Urinary bladder (tissue), 3 donors: ENCODE measurements at regions not wholly inside any gene's neighbourhood (a gene's known extent, or its start where the extent isn't known, plus 50 kb on each side); places are given as distances from the start of the nearest gene placed in this dataset.

Experiments used
- DNase-seq: peaks from one replicate; pipeline ENCODE4 v3.0.0-alpha.2; 2015; ENCODE audit errors: extremely low spot score
- H3K27ac ChIP-seq: one replicate; pipeline ENCODE4 v1.5.1; 2013; ENCODE audit warnings: low read depth, mild to moderate bottlenecking, moderate library complexity
- H3K36me3 ChIP-seq: one replicate; pipeline ENCODE4 v1.6.1; 2013; ENCODE audit warnings: mild to moderate bottlenecking, moderate library complexity; ENCODE audit not compliant: insufficient read depth
- H3K4me1 ChIP-seq: one replicate; pipeline ENCODE4 v1.6.1; 2013; ENCODE audit warnings: mild to moderate bottlenecking, moderate library complexity; ENCODE audit not compliant: insufficient read depth
- H3K4me3 ChIP-seq: one replicate; pipeline ENCODE4 v1.5.1; 2013; ENCODE audit warnings: low read depth, low read length
- WGBS: extraction: QIAGEN DNeasy Blood & Tissue Kit; methylation state at CpG from one replicate; pipeline ENCODE4 v1.1.7; 2013; 5-methylcytosine and 5-hydroxymethylcytosine counted together
- donor health status: healthy with polysubstance abuse.
- donor health status: healthy.

DNA sequence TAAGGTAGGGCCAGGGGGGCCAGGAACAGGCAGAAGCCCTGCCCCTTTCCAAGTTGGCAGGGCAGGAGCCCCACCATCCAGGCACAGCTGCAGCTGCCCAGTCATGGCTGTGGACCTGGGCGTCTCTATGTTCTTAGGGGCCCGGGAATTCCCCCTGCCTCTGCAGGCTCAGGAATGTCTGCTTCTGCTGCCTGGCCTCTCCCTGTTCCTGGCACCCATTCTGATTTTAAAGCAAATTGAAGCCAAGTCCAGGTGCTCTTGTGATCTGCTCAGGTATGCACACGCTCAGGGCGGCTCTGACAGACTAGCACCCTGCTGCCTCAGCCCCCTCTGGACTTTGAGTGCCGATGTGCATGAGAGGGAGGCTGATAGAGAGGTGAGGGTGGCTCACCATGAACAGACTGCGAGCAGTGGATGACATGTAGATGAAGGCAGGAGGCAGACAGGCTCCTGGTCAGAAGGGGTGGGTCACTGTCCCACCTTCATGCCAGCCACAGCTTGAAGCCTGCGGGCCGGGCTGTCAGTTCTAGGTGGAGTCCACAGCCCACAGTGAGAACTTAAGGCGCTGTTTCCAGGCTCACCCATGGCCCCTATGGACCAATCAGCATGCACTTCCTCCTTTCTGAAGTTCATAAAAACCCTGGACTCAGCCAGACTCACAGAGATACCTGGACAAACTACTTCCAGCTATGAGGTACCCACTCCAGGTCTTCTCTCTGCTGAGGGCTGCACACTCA is 747.8 kb upstream of the GBE1 start:
- H3K4me3 ChIP-seq: no peak overlapping the region
- 93% methylated on average over 9 of the region's 9 CpGs for WGBS
- no peaks in the 10 kb centered on the region for H3K36me3 ChIP-seq
- DNase-seq: no peak
- H3K27ac ChIP-seq: no peak overlapping the region
- no peaks in the 10 kb centered on the region for H3K4me1 ChIP-seq

DNA sequence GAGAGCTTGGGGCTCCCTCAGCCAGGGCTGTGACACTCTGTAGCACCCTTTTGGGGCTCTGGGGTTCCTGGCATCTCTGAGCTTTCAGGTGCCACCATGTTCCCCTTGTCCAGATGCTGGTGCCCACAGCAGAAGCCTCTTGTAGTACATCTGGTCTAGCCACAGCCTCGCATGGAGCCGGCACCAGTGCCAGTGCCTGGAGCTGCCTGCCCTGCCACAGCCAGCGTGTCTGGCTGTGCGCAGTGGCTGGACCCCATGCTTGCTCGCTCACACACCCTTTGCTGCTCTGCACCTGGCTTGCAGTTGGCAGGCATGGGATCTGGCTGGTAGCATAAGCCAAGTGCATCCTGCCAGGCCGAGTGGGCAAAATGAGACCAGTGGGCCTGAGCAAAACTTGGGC is 744.8 kb upstream of the GBE1 start:
- no peak overlapping the region for H3K4me3 ChIP-seq
- no peak overlapping the region for H3K27ac ChIP-seq
- no peaks in the 10 kb centered on the region for H3K36me3 ChIP-seq
- H3K4me1 ChIP-seq: no peaks in the 10 kb centered on the region
- no peak for DNase-seq
- 93% methylated on average over 6 of the region's 6 CpGs for WGBS

DNA sequence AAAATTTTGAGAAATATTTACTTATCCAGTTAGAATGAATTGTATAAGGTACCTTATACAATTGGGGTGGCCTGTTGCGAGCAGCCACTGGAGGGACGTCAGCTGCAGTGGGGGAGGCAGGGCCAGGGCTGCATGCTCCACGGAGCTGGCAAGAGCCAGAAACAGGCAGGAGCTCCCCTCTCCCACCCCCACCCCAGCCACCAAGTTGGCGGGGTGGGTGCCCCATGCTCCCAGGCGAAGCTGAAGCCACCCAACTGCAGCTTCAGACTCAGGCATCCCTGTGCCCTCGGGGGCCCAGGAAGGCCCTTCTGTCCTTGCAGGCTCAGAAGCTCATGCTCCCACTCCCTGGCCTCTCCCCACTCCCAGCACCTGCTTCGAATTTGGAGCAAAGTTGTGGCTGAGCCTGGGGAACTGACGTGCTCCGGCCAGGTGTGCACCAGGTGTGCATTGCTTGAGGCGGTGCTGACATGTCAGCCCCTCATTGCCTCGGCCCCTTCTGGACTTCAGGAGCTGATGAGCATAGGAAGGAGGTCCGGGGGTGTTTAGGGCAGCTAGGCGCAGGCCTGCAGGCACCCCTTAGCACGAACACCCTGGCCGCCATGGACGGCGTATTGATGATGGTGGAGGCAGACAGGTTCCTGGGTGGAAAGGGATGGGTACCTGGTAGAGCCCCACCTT is 743.8 kb upstream of the GBE1 start:
- WGBS: 87% methylated on average over 17 of the region's 17 CpGs
- no peak overlapping the region for H3K4me3 ChIP-seq
- H3K4me1 ChIP-seq: no peaks in the 10 kb centered on the region
- H3K27ac ChIP-seq: no peak overlapping the region
- no peak for DNase-seq
- H3K36me3 ChIP-seq: no peaks in the 10 kb centered on the region

DNA sequence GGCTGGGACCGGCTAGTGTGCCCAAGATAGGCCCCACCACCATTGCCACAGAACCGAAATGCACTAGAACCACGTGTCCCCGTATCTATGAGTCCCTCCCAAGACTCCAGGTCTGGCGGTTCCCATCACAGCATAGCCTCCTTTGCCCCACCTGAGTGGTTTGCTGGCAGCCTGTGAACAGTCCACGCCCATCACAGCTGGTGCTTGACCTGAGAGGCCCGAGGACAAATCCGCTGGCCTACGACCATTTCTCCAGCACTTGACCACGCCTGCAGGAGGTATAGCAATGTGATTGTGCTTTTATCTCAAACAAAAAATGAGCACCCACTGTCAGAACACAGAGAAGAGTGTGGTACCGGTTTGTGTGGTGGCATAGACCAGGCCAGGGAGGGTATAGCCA is 736.7 kb upstream of the GBE1 start:
- 90% methylated on average over 11 of the region's 11 CpGs for WGBS
- Histone ChIP-seq H3K4me1 (no peaks in the 10 kb centered on the region), H3K27ac (no peak overlapping the region), H3K36me3 (no peaks in the 10 kb centered on the region), H3K4me3 (no peak overlapping the region)
- no peak for DNase-seq

DNA sequence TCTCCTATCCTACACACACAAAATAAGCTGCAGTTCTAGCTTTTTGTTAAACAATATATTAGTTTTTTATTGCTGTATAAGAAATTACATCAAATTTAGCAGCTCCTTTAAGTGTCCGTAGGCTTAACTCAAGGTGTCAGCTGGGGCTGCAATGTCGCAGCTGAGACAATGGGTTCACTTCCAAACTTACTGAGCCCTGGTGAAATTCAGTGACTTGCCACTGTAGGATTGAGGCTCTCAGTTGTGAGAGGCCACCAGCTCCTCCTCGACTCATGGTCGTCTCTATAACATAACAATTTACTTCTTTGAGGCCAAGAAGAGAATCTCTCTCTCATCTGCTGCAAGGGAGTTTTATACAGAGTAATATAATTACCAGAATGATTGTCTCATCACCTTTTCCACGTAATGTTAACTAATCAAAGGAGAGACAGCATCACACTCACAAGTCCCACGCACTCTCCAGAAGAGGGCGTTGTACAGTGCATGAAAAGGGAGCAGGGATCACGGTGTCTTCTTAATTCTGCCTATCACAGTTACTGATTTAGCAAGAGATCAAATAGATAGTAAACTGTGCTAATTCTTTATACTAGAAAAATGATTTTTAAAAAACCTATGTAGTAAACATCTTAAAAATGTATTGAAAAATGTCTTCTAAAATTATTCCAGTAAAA is 735.6 kb upstream of the GBE1 start:
- WGBS: 58% methylated on average over 8 of the region's 8 CpGs
- Histone ChIP-seq H3K4me1 (no peaks in the 10 kb centered on the region), H3K36me3 (no peaks in the 10 kb centered on the region), H3K27ac (no peak overlapping the region), H3K4me3 (no peak overlapping the region)
- DNase-seq: no peak

DNA sequence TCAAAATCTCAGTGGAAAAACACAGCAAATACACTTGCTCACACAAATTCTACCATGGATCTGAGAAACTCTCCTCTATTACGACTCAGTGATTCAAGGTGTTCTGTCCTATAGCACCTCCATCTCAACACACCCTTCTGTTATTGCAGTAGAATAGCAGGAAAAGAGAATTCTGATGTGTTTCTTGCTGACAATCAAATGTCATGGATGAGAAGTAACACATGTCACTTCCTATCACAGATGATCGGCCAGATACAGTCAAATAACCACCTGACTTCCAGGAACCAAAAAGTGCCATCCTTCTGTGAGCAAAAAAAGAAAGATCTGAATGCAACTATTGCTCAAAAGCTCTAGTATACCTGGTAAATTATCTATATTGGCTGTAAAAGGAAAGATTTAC is 734.2 kb upstream of the GBE1 start:
- WGBS: 74% methylated on average over 2 of the region's 2 CpGs
- no peak for DNase-seq
- Histone ChIP-seq H3K36me3 (no peaks in the 10 kb centered on the region), H3K4me3 (no peak overlapping the region), H3K27ac (no peak overlapping the region), H3K4me1 (no peaks in the 10 kb centered on the region)

DNA sequence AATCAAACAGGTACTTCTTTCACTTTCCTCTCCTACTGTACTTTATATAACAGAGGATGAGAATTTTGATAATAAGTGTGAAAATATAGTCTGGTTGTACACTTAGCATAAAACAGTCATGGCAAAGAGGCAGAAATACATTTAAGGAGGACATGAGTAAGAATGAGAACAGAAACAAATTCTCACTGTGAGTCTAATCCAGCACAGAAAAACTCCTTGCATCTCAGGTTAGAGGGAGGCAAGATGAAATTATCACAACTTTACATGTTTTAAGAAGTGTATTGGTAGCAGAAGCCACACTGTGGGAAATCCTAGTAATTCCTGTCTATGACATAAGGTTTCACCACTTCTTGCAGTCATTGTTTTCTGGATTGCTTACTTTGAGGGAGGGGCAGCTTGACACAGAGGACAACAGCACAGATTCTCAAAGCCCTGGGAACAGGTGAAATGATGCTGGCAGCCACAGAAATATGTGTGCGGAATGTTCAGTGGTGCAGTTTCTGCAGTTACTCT is 733.6 kb upstream of the GBE1 start:
- Histone ChIP-seq H3K27ac (no peak overlapping the region), H3K4me3 (no peak overlapping the region), H3K36me3 (no peaks in the 10 kb centered on the region), H3K4me1 (no peaks in the 10 kb centered on the region)
- DNase-seq: no peak
- 95% methylated on average over 1 of the region's 1 CpG for WGBS

DNA sequence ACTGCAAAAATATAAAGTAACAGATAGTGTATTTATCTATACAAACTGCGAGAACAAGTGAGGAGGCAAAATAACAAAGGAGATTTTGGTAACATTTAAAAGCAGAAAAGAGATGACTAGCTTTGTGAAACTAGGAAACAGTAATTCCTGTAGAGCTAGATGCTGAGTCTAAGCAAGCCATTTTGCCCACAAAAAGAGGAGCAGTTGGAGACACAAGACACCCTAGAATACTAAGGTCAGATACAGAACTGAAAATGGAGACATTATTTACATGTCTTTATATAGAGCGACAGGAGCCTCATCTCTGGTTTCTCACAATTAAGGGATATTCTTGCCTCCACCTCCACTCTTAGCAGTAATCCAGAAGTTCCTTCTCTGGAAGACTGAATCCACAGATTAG is 732.4 kb upstream of the GBE1 start:
- H3K27ac ChIP-seq: no peak overlapping the region
- 89% methylated on average over 2 of the region's 2 CpGs for WGBS
- H3K36me3 ChIP-seq: no peaks in the 10 kb centered on the region
- H3K4me1 ChIP-seq: no peaks in the 10 kb centered on the region
- no peak overlapping the region for H3K4me3 ChIP-seq
- DNase-seq: no peak

DNA sequence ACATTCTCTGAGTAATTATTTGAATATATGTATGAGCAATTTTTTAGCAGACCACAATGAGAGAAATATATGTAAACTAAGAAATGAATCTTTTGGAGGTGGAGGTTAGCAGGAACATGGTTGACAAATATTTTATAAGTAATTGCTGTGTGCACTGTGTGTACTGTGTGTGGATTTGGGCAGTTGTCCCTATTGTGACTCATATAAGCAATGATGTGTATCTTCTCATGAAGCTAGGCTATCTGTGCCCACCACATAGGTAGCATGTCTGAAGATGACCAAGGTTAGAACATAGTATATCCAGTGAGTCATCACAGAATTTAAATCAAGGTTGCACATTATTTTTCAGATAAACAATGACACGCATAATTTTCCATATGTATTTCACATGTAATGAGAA is 713.9 kb upstream of the GBE1 start:
- DNase-seq: no peak
- 91% methylated on average over 1 of the region's 1 CpG for WGBS
- Histone ChIP-seq H3K4me1 (no peaks in the 10 kb centered on the region), H3K27ac (no peak overlapping the region), H3K4me3 (no peak overlapping the region), H3K36me3 (no peaks in the 10 kb centered on the region)

DNA sequence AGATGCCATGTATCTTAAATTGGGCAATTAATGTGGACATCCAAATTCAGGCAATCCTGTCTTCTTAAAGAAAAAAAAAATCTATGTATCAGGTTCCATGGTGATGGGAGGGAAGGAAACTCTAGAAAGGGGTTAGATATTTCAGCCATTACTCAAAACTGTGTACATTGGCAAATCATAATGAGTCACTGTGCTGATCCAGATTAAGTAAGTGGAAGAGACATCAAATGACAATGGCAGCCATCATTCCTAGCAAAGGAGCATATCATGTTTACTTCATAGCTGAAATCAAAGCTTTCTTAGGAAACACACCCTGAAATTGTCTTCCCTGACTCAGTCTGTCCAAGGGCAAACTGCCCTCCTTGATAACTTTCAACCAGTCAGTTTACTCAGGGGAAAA is 713.3 kb upstream of the GBE1 start:
- Histone ChIP-seq H3K27ac (no peak overlapping the region), H3K4me1 (no peaks in the 10 kb centered on the region), H3K4me3 (no peak overlapping the region), H3K36me3 (no peaks in the 10 kb centered on the region)
- DNase-seq: no peak

DNA sequence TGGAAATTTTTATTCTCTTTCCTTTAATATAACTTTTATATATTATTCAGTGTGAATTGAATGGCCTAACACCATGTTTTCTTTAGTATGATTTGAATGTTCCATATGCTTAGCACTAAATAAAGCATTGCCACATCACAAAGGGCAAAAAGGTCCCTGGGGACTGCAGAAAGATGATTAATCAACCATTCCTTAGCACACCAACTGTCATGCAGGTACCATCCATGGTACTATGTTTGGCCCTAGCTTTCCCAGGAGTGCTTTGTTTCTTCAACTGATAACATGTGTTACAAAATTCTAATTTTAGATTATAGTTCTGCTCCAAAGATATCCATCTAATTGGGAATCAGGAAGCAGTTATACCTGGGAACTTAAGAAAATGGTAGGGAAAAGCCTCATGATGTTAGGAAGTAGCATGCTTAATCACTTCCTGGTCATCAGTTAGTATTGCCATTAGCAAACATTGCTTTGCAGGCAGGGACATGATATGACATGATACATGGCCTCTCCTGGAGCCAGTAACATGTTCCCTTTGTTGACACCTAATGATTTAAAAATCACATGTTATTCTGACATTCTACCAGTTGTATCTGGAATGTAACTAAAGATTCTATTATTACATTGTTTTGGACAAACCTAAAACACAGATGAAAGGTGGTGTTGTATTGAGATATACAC is 712.6 kb upstream of the GBE1 start:
- Histone ChIP-seq H3K4me3 (no peak overlapping the region), H3K4me1 (no peaks in the 10 kb centered on the region), H3K36me3 (no peaks in the 10 kb centered on the region), H3K27ac (no peak overlapping the region)
- no peak for DNase-seq

DNA sequence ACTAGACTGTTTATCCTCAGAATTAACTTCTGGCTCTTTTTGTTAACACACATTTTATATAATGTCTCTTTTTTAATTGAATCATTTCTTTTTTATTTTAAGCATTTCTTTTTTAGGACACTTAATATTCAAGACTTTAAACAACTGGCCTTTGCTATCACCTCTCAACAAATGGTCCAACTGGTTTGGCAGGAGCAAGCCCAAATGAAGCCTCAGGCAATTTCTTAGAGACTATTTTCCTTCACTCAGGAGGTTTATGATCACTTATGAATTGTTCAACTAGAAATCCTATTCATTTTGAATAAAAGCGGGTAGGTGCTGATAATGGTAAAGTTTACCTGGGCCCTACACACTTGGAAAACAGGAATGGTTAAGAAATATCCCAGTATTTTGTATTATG is 705.6 kb upstream of the GBE1 start:
- DNase-seq: no peak
- H3K4me3 ChIP-seq: no peak overlapping the region
- no peak overlapping the region for H3K27ac ChIP-seq
- 94% methylated on average over 1 of the region's 1 CpG for WGBS
- no peaks in the 10 kb centered on the region for H3K4me1 ChIP-seq
- H3K36me3 ChIP-seq: no peaks in the 10 kb centered on the region

DNA sequence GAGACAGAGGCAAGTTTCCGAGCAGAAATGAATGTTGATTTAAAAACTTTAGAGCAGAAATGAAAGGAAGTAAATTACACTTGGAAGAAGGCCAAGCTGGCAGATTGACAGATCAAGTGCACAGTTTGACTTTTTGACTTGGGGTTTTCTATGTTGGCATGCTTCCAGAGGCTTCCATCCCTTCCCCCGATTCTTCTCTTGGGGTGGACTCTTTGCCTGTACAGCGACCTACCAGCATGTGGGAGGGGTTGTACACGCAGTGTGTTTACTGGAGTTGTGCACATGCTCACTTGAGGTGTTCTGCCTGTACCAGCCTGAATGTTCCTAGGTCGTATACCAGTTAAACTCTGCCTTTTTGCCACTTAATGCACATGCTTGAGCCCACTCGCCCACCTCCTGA is 701.5 kb upstream of the GBE1 start:
- 57% methylated on average over 6 of the region's 6 CpGs for WGBS
- H3K27ac ChIP-seq: no peak overlapping the region
- H3K4me3 ChIP-seq: no peak overlapping the region
- H3K4me1 ChIP-seq: no peaks in the 10 kb centered on the region
- DNase-seq: no peak
- H3K36me3 ChIP-seq: no peaks in the 10 kb centered on the region
